Upper lobe of left lung (tissue), 6 donors: ENCODE measurements at regions not wholly inside any gene's neighbourhood (a gene's known extent, or its start where the extent isn't known, plus 50 kb on each side); places are given as distances from the start of the nearest gene placed in this dataset.

ENCODE experiments used
- ATAC-seq, 2 donors: fragments of 200-7000 bp; cut with Tn5 transposase; one replicate each; pipeline ENCODE4 v1.9.1; 2022; ENCODE audit warnings: mild to moderate bottlenecking in 2 of 2, moderate library complexity in 2 of 2; ENCODE audit not compliant: low FRiP score in 2 of 2
- DNase-seq, 2 donors: peaks; one replicate each; pipeline ENCODE4 v3.0.0-alpha.2; 2019 to 2020
- H3K27ac ChIP-seq, 4 donors: fragments of 200-600 bp; sonication (generic); one replicate each; pipeline ENCODE4 v1.5.1; 2016 to 2019
- H3K27me3 ChIP-seq, 4 donors: fragments of 200-600 bp; sonication (generic); one replicate each; pipeline ENCODE4 v1.5.1; 2017 to 2019
- H3K36me3 ChIP-seq, 4 donors: fragments of 200-600 bp; sonication (generic); one replicate each; pipeline ENCODE4 v1.5.1; 2016 to 2019
- H3K4me1 ChIP-seq, 4 donors: fragments of 200-600 bp; sonication (generic); one replicate each; pipeline ENCODE4 v1.5.1; 2018 to 2019
- H3K4me3 ChIP-seq, 4 donors: fragments of 200-600 bp; sonication (generic); one replicate each; pipeline ENCODE4 v1.5.1; 2017 to 2019; ENCODE audit warnings: mild to moderate bottlenecking in 2 of 4, moderate library complexity in 1 of 4
- H3K9me3 ChIP-seq, 4 donors: fragments of 200-600 bp; sonication (generic); one replicate each; pipeline ENCODE4 v1.5.1; 2018 to 2019
- EP300 ChIP-seq, 4 donors: sonication (generic); formaldehyde crosslinking; IDR thresholded peaks; one replicate each; pipeline ENCODE4 v1.5.1; 2017; ENCODE audit warnings: antibody characterized with exemption in 4 of 4, control low read depth in 2 of 4
- POLR2A ChIP-seq, 4 donors: fragments of 450-650 bp; IDR thresholded peaks; one replicate each; pipeline ENCODE4 v1.5.1; 2016 to 2017; ENCODE audit warnings: antibody characterized with exemption in 4 of 4, mild to moderate bottlenecking in 2 of 4
- POLR2AphosphoS5 ChIP-seq, 2 donors: sonication (generic); formaldehyde crosslinking; IDR thresholded peaks; one replicate each; pipeline ENCODE4 v1.5.1; 2017; ENCODE audit warnings: antibody characterized with exemption in 2 of 2
- WGBS, 2 donors: methylation state at CpG; one replicate each; pipeline ENCODE4 v1.1.5; 2017 to 2018; 5-methylcytosine and 5-hydroxymethylcytosine counted together
- TF ChIP-seq, protein P1 (sequence below), 6 experiments: fragments of 450-650 bp in 4 of 6; fragments of 200-600 bp in 2 of 6; sonication (generic) in 2 of 6; IDR thresholded peaks; one replicate each; pipeline ENCODE4 v1.5.1; 2016 to 2019; ENCODE audit warnings: antibody characterized with exemption in 6 of 6
- donor health status: DM: no; HTN: no; CAD: no; lungs with moderate emphysema.
- donor health status: DM: no; HTN: yes; CAD: no; lungs with severe emphysema.

DNA sequence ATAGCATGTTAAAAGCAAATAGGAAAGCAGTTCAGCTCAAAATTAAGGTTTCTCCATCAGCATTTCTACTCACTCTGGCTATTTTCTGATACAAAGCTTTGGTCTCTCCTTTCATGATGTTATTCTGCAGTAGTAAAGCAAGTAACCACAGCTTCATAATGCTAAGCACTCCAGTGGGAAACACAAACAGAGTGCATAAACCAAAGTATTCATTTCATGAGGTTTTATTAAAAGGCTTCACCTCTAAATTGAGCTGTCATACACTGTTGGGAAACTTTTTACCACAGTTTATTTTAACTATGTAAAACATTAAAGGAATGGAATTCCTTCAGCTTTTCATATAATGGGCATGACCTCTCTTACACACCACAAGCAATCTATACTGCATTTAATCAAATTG lies 157.9 kb upstream of the LMO3 start:
- ATAC-seq, result no peak
- TF ChIP-seq POLR2AphosphoS5 (IDR thresholded peaks at IDR 0.05), result no peak
- no peak for TF ChIP-seq POLR2A (IDR thresholded peaks at IDR 0.05)
- TF ChIP-seq, protein P1, sequence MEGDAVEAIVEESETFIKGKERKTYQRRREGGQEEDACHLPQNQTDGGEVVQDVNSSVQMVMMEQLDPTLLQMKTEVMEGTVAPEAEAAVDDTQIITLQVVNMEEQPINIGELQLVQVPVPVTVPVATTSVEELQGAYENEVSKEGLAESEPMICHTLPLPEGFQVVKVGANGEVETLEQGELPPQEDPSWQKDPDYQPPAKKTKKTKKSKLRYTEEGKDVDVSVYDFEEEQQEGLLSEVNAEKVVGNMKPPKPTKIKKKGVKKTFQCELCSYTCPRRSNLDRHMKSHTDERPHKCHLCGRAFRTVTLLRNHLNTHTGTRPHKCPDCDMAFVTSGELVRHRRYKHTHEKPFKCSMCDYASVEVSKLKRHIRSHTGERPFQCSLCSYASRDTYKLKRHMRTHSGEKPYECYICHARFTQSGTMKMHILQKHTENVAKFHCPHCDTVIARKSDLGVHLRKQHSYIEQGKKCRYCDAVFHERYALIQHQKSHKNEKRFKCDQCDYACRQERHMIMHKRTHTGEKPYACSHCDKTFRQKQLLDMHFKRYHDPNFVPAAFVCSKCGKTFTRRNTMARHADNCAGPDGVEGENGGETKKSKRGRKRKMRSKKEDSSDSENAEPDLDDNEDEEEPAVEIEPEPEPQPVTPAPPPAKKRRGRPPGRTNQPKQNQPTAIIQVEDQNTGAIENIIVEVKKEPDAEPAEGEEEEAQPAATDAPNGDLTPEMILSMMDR (IDR thresholded peaks at IDR 0.05), result no peak
- TF ChIP-seq EP300 (IDR thresholded peaks at IDR 0.05), result no peak
- no peak overlapping the region for H3K4me3 ChIP-seq
- no peaks in the 10 kb centered on the region for H3K27me3 ChIP-seq
- no peaks in the 10 kb centered on the region for H3K9me3 ChIP-seq
- DNase-seq, result no peak
- no peak overlapping the region for H3K27ac ChIP-seq
- no peaks in the 10 kb centered on the region for H3K36me3 ChIP-seq
- H3K4me1 ChIP-seq, result no peaks in the 10 kb centered on the region

DNA sequence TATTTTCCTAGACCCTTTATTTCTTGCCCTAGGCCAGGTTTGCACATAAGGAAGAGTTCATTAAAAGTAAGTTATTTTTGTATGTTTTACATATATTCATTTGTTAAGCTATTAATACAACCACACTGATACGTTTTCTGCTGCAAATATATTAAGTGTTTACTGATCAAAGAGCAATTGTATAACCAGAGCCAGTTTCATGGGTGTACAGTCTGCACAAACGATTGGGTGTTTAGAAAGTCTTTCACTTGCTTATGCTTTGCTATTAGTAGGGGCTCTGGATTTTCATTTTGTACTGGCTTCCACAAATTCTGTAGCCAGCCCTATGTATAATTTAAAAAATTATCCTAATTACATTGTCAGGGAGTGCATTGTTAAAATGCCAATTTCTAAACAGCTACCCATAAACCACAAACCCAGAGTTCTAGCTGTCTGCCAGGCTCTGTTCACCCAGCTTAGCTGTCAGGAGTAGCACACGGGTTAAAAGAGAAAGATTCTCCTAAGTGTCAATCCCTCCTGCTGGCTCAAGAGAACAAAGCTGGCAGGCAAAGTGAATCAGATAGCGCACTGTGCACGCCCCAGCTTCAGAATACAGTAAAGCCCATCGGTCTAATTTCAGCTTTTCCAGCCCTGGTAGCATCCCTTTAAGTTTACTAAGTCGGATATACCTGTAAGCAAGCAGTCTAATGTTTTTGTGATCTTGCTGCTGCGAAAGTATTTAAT lies 151.0 kb upstream of the LMO3 start:
- no peak overlapping the region for H3K27ac ChIP-seq
- WGBS, 2 donors, result 47 to 60% methylated on average over 8 of the region's 8 CpGs
- H3K36me3 ChIP-seq, result no peaks in the 10 kb centered on the region
- H3K27me3 ChIP-seq, result no peaks in the 10 kb centered on the region
- DNase-seq (no peak), ATAC-seq (no peak)
- no peak for TF ChIP-seq EP300 (IDR thresholded peaks at IDR 0.05)
- no peak for TF ChIP-seq POLR2A (IDR thresholded peaks at IDR 0.05)
- TF ChIP-seq, protein P1 (IDR thresholded peaks at IDR 0.05), result no peak
- no peak for TF ChIP-seq POLR2AphosphoS5 (IDR thresholded peaks at IDR 0.05)
- no peaks in the 10 kb centered on the region for H3K4me1 ChIP-seq
- no peak overlapping the region for H3K4me3 ChIP-seq
- no peaks in the 10 kb centered on the region for H3K9me3 ChIP-seq

DNA sequence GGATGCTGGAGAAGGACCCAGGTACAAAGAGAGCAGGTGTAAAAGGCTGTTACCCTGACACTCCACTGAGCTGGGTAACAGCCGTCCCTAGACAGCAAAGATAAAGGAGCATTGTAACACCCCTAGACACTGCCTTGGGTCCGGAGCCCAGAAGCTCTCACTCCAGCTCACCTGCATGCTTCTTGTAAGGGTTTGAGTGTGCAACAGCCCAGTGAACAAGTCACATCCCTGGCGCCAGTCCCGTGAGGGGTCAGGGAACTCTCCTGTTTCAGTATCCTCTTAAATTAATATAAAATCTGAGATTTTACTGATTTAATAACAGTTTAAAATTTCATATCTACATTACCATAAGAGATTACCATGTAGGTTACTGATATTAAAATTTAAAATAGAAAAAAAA lies 124.8 kb upstream of the LMO3 start:
- Histone ChIP-seq H3K4me3 (no peak overlapping the region), H3K27ac (no peak overlapping the region), H3K4me1 (no peaks in the 10 kb centered on the region), H3K36me3 (no peaks in the 10 kb centered on the region), H3K27me3 (no peaks in the 10 kb centered on the region), H3K9me3 (no peaks in the 10 kb centered on the region)
- DNase-seq (no peak), ATAC-seq (no peak)
- TF ChIP-seq EP300 (IDR thresholded peaks at IDR 0.05) (no peak), POLR2A (IDR thresholded peaks at IDR 0.05) (no peak)
- TF ChIP-seq, protein P1 (IDR thresholded peaks at IDR 0.05), result no peak
- 90 to 94% methylated on average over 4 of the region's 4 CpGs for WGBS, 2 donors

DNA sequence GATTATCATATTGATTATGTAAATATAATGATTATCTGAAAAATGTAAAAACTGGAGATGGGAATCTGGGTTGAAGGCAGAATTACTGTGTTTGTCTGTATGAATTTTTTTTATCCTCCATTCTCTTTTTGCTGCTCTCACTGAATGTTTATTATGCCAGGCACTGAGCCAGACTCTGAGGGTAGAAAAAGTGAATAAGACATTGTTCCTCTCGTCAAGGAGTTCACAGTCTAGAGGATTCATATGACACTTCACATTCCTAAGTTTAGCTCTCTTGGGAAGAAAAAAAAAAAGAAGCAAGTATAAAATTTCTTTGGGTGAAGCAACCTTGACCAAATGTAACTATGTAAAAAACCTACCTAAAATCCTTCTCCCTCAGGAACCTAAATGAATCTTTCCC lies 120.9 kb upstream of the LMO3 start:
- H3K4me3 ChIP-seq, result no peak overlapping the region
- H3K27me3 ChIP-seq, result no peaks in the 10 kb centered on the region
- TF ChIP-seq, protein P1 (IDR thresholded peaks at IDR 0.05), result no peak
- TF ChIP-seq EP300 (IDR thresholded peaks at IDR 0.05) (no peak), POLR2AphosphoS5 (IDR thresholded peaks at IDR 0.05) (no peak), POLR2A (IDR thresholded peaks at IDR 0.05) (no peak)
- no peaks in the 10 kb centered on the region for H3K4me1 ChIP-seq
- no peaks in the 10 kb centered on the region for H3K36me3 ChIP-seq
- no peak overlapping the region for H3K27ac ChIP-seq
- H3K9me3 ChIP-seq, result no peaks in the 10 kb centered on the region
- DNase-seq (no peak), ATAC-seq (no peak)
- 18 to 25% methylated on average over 1 of the region's 1 CpG for WGBS, 2 donors

DNA sequence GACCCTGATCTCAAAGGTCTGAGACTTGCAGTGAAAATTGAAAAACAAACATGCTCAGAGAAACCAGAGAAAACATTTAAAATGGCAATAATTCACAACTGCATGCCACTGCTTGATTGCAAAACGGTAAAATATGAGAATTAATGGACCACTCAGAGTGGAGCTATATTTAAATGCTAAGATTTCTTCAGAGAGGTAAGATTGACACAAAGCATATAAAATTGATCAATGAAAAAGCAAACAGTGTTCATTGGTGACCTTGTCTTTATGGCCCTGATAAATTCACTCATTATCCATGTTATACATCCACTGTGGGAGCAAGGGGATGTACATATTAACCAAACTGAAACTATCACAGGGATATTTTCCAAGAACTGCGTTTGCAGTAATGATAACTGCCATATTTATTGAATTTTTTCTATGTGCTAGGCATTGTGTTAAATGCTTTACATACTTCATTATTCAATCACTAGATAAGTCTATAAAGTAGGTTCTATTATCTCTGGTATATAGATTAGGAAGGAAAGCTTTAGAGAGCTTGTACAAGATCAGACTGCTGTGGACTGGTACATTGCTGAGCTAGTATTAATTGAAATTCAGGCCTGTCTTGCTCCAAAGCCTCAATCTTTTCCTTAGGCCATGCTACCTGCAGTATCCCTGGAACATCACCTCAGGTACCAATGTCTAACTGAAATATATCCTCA lies 113.9 kb upstream of the LMO3 start:
- 64 to 69% methylated on average over 2 of the region's 2 CpGs for WGBS, 2 donors
- H3K27me3 ChIP-seq, result no peaks in the 10 kb centered on the region
- TF ChIP-seq POLR2AphosphoS5 (IDR thresholded peaks at IDR 0.05), result no peak
- TF ChIP-seq POLR2A (IDR thresholded peaks at IDR 0.05), result no peak
- TF ChIP-seq EP300 (IDR thresholded peaks at IDR 0.05), result no peak
- TF ChIP-seq, protein P1 (IDR thresholded peaks at IDR 0.05), result no peak
- no peaks in the 10 kb centered on the region for H3K9me3 ChIP-seq
- H3K36me3 ChIP-seq, result no peaks in the 10 kb centered on the region
- no peak overlapping the region for H3K4me3 ChIP-seq
- H3K27ac ChIP-seq, result no peak overlapping the region
- no peaks in the 10 kb centered on the region for H3K4me1 ChIP-seq
- DNase-seq (no peak), ATAC-seq (no peak)
